NCI-H774 (cell line): ENCODE measurements at regions not wholly inside any gene's neighbourhood (a gene's known extent, or its start where the extent isn't known, plus 50 kb on each side); places are given as distances from the start of the nearest gene placed in this dataset.

Source experiments
- DNase-seq: peaks from one replicate; lab custom pipeline; 2025; lab: John Stamatoyannopoulos, UW

DNA sequence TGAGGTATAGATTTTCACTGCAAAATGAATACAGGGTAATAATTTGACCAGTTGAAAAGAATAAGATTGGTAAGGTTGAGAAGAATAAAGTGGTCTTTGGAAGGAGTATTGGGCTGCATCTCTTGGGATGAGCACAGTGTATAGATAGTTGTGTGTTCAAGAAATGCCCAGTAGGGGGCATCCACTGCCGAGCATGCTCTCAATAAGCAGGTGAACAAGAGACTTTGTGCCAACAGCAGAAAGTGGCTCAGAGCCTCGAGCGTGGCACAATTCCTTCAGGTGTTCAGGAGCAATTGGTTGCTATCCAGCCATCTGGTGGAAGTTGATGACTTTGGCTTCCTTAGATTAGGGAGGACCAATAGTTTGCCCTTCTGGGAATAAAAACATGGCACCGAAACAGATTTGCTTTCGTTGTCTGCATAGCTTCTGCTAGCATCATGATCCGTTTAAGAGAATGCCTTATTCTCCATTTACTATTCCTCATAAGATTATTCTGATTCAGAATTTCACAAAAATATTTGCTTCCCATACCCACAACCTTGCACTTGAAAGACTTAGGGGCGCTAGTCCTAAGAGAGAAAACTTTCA lies 258.1 kb upstream of the NEIL3 start:
- no peak for DNase-seq

DNA sequence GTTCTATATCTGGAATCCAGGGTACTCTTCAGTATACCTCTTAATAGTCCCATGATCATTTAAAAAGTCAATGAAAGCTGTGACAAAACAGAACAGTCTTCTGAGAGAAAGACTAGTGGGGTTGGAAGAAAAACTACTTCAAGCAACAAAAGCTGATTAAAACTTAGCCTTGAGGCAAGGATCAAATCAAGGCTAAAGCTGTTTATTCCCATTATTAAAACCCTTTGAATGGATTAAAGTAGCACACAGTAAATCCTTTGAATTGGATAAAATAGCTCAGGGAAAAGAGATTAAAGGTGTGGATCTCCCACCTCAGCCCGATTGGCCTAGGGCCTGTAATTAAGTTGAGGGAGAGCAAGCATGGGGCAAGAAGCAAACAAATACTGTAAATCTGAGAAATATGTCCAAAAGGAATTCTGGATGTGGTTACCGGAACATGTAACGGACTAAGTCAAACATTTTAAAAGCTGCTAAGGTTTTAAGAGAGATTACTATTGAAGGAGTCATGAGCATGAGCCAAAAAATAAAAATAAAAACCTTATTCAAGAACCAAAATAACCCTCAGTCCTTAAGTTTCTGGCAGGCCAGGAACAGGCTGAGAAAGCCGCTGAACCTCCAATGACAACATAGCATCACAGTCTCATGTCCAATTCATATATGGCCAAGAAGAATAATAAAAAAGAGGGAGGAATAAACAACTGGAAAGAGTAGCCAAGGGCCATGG lies 257.3 kb upstream of the NEIL3 start:
- DNase-seq, result no peak

DNA sequence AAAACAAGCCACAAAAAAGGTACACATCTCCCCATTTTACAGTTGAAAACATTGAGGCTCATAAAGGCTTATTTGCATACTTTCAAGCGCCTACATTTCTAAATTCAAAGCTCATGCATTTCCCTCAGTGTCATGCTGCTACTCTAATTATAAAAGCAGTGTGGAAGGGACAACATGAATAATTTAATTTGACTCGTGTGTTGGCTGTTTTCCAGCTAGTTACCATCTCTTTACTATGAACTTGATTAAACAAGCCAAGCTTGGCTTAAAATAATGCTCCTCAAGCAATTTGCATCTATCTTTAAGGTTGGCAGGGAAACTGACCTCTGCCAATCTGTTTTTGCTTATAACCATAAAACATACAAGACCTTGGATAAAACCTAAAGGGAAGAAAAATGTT lies 252.5 kb upstream of the NEIL3 start:
- no peak for DNase-seq

DNA sequence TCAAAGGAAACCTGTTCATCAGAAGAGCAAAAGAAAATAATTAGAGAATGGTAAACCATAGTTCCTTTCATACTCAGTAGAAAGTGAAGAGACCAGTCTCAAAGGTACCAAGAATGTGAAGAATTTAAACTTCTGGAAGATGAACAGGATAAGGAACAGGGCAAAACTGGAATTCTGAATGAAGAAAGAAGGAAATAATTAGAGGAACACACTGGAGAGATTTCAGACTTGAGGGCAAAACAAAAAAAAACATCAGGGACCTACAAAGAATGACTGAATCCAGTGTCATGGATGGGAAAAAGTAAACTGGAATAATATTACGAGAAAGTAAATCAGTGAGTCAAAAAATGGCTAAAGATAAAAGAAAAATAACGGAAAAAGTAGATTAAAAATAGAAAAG lies 245.6 kb upstream of the NEIL3 start:
- DNase-seq, result no peak

DNA sequence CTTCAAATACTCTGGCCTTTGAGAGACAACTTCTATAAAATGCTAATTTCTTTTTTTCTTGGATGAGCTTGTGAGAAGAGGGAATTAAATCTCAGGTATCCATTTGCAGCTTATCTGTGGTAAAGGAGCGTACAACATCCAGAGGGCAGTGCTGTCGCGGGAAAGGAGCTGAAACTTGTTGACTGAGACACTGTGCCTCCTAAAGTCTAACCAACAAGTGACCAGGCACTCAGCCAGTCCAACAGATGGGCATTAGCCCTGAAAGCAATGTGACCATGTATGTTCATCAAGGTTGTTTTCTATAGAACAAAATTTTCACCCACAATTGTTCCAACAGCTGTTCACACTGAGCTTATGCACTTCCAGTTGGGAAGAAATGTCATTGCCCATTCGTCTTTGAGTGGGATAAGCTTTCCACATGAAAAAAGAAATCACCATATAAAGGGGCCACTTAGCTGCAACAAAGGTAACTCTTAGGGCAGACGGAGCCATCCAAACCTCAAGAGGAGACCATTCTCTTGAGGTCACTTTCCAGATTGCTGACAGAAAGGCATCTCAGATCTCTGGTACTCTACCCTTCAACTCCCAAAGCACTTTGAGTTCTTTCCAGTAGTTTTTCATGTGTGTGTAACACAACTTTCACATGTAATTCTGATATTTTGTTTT lies 244.8 kb upstream of the NEIL3 start:
- no peak for DNase-seq

DNA sequence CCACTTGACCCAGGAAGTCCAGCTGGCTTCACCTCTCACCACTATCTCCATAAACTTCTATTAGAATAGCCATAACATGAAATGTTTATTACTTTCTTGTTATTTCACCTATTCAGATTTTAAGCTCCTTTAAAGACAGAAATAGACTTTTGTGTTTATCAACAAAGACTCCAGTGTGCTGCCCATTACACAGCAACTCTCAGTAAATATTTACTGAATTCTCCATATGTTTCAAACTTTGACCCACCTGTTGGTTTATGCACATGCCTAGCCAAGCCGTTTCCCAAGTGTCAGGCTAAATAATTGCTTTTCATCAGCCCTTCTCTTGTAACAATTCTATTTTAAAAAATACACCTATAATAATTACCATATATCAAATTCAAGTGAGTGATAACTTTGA lies 242.9 kb upstream of the NEIL3 start:
- DNase-seq, result no peak

DNA sequence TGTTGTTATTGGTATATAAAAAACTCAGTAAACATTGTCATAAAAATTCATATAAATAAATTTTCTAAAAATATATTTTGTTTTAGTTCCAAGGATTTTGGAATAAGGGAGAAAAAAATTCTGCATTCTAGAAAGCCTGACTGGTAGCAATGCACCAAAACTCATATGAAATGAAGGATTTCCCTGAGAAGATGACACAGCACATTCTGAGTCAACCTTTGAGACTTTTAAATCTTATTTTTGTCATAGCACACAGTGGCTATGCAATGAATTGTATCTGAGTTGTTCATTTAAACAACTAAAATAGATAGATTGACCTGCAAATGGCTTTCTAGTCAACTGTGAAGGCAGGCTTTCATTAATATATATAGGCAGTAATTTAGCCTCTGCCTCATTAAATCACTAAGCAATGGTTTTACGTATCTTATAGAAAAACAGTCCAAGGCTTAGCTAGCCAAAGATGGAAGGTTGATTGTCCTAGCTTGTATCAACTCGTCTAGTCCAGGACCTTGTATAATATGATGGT lies 239.1 kb upstream of the NEIL3 start:
- no peak for DNase-seq

DNA sequence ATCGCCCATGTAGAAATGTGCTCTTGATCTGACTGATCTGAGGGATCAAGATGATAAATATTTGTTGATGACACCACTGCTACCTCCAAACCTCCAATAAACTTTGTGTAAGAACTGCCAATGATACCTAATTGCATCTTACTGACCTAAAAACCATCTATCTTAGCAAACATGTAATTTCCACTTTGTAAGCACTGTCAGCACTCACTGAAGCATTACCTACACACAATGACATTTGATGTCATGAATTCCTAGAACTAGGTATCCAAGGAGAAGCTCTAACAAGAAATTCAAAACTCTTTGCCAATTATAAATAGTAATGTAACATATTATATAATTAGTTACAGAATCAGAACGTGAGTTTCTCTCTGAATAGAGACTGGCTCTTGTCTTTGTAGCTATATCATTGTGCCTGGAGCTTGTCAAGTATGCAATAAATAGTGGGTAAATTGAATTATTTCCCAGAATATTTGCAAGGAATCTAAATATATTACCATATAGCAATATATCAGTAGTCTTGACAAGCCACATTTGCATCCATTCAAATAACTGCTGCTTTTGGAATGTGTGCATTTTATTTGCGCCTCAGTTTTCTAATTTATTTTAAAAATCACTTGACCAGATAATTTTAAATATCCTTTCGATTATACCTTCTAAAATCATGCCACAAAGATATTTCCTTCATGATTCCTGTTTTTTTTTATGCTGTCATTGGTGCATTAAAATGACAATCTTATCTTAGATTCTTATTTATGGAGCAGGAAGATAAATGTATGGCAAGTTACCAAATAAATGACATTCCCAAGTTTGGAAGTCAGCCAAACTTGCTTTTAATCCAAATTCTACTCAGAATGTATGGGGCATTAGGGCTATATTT lies 232.3 kb upstream of the NEIL3 start:
- DNase-seq, result no peak

DNA sequence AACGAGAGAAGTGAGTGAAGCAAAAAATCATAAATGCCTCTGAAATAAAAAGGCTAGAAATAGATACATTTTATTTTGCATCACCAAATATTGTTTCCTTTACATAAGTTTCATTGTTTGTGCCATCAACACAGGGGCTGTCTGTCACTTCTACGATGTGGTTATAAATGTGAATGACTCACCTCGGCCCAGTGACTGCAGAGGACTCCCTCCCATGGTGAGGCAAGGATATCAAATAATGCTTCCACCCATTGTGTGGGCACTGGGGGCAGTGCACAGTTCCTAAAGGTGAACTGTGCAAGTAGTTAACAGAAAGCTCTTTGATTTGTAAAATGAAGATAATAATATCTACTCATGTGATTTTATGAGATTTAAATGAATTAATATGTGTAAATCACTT lies 230.3 kb upstream of the NEIL3 start:
- no peak for DNase-seq

DNA sequence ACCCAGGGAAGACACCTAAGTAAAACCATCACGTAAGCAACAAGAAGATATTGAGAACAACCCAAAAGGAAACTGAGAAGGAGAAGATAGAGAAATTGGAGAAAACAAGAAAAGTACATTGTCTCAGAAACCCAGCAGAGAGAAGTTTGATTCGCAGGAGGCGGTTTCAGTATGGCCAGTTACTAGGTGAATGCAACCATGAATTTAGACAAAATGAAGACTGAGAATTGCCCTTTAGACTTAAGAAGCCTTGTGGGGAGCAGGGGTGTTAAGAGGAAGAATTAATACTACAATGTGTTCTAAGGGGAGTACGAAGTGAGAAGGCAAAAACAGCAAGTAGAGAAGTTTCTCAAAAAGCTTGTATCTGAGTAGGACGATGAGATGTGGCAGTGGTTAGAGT lies 229.3 kb upstream of the NEIL3 start:
- DNase-seq, result no peak

DNA sequence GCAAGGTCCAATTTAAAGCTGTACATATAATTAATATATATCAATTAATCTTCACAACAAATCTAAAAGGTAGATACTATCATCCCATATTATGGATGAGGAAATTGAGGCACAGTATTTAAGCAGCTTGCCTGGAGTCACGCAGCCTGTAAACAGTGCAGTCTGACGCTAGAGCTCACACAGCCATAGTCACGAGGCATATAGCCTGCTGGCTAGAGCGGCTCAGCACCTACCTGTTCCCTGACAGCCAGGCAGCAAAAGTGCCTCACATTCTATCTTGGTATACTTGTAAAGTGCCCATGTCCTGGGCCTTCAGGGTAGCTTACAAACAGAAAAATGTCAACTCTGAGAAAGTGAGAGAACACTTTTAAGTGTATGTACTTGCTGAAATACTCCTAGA lies 222.6 kb upstream of the NEIL3 start:
- DNase-seq, result no peak

DNA sequence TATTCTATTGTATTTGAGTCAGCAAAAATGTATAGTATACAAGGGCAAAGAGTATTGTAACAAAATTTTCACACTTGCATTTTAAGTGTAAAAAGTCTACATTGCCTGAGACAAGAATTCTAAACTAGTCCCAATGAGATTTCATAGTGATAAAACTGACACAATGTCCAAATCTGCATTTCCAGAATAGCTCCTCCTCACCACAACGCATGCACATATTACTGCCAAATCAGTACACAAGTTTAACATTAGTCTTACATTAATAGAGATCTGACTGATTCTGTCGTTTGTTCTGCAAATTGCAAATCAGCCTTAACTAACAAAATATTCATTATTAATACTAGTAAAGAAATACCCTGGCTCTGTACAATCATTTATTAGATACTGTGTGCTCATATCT lies 222.2 kb upstream of the NEIL3 start:
- DNase-seq, result no peak

DNA sequence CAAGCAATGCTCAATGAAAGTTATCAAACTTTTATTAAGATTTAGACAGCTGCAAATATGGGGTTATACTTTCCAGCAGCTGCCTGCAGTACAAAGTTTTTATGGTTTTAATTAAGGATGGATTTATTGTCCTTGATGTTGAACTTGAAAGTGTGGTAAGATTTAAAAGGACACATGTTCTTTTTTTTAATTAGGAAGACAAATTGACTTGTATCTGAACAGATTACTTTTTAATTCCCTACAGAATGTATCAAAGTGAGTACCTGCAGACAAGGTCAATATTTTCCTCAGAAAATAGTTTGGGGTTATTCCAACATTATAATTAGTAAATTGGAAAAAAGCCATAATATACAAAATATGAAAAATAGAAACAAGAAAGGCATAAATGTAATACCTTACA lies 218.2 kb upstream of the NEIL3 start:
- DNase-seq, result no peak

DNA sequence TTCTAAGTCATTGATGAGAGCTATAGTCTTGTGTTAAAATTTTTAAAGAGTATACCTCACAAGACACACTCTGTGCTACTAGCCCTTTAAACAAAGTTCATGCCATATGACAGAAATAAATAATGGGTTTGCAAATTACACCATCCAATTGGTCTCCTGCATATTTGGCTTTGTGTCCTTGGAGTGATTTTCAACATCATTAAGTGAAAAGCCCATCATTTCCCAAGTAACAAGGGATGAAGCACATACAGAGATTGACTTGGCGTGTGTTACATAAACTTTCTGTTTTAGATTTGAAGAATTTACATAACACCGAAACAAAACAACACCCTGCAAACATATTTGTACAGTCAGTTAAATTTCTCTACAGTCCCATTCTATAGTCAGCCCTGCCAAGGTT lies 216.9 kb upstream of the NEIL3 start:
- DNase-seq, result no peak

DNA sequence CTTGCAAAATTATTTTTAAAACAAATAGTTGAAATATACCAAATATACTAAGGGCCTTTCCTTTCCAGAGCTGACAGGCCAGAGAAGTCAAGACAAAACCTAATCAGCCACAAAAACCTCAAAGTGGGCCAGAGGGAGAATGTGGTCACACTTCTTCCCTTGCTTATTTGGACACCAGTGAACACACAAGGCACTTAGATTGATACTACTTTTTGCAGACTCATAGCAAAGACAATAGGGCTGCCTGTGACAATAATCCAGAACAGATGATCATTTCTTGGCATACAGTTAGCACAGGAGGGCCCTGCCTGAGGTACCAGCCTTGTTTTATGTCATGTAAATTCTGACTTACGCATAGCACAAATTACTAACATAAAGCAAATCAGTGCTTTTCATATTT lies 215.7 kb upstream of the NEIL3 start:
- DNase-seq, result no peak

DNA sequence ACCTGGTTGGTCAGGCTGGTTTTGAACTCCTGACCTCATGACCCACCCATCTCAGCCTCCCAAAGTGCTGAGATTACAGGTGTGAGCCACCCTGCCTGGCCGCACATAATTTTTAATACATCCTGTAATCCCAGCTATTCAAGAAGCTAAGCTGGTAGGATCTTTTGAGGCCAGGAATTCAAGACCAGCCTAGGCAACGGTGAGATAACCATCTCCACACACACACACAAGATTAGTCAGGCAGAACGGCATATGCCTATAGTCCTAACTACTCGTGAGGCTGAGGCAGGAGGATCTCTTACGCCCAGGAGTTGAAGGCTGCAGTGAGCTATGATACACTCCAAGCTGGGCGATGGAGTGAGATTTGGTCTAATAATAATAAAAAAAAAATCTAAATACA lies 212.4 kb upstream of the NEIL3 start:
- no peak for DNase-seq

DNA sequence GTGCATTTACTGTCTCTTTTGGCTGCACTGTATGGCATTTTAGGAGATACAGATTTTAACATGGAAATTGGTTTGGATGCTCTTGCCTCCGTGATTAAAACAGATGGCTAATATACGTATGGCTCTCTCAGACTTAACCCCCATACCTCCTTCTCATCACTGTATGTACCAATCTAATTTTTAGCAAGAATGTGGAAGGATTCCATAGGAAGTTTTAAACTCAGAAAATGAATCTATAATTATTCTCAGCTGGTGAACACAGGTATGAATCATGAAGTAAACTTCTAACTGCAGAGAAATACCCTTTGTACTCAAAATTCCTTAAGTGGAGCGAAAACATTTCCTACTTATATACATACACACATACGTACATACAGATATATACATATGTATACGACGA lies 210.5 kb upstream of the NEIL3 start:
- DNase-seq, result no peak

DNA sequence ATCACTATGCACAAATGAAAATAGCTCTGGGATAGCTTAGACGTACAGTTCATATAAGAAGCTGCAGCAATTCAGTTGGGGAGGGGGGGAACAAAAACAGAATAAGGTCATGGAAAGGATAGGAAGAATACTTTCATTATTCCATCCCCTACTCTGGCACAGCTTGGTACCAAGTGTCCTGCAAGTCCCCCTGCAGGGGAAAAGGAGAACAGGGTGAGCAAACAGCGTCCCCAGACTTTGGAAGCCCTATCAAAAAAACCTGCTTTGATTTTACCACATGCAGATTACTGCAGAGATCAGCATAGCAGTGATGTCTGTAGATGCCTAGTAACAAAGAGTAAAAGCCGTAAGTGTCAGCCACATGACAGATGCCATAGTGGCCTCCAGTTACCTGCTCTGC lies 209.4 kb upstream of the NEIL3 start:
- DNase-seq, result no peak

DNA sequence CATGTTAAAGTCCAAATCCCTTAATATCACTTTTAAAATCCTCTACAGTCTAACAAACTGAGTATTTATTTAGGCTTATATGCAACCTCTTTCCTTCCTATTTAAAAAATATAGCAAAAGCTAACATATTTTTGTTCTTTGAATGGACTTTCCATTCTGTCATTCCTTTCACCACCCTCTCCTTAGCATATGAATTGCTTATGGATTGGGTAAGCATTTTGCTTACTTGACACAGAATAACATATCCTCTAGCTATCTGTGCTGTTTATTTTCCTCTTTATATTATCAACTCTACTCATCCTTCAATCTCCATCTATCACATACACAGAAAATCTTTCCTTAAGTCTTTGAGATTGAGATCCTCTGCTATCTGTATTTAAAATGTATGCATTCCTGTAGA lies 206.1 kb upstream of the NEIL3 start:
- no peak for DNase-seq

DNA sequence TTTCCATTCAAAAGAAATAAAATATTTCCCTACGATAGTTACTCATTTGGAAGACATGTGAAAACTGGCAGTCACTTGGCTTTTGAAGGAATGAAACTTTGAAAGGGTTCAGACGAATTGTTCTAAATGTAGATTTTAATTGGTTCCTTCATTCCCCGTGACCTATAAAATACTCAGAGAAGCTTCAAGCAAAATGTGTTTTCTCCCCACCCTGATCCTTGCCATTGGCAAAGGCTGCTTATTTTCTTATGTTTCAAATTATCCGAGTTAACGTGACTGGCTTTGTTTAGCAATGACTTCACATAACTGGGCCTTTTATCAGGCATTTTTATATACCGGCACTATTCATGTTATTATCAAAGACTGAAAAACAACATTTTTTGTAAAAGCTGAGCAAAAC lies 204.1 kb upstream of the NEIL3 start:
- no peak for DNase-seq

DNA sequence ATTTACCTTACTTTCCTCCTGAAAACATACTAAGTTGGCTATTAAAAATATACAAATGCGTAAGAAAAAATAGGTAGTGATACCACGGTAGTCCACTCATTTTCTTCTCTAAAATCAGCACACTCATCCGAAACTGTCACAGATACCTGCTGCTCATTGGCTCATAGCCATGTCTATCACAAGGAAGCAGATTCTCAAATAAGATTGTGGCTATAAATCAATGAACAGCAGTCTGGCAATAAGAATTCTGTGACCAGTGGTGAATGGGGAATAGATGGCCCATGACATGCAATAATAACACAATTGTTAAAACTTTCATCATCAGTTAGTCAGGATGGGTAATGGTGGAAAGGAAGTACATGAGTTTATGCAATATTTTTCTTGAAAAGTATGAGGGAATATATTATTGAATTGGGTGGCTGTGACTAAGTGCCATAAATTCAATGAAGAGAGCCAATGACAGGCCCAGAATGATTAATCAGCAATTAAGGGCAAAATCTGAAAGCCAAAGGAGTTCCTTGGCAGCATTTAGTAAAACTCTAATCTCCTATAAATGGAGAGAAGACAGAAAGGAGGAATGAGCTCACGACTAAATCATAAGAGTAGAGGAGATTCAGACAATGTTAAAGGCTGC lies 202.3 kb upstream of the NEIL3 start:
- DNase-seq, result no peak

DNA sequence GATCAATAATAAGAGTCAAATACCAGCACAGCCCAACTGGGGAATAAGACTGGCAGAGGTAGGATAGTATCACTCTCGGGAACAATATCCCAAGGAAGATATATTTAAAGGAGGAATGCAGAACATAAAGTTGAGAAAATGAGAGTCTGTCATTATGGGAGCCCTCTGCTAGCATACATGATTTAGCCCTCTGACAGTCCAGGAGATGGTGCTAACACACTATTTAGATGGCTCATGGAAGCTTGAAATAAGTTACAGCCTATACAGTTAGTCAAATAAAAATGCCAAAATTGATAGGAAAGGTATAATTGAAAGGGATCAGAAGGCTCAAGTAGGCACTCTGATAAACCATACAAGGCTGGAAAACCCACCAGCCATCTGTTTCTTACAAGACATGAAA lies 201.0 kb upstream of the NEIL3 start:
- DNase-seq, result no peak
